ENCODE measurements at regions not wholly inside any gene's neighbourhood (a gene's known extent, or its start where the extent isn't known, plus 50 kb on each side); places are given as distances from the start of the nearest gene placed in this dataset.

DNA sequence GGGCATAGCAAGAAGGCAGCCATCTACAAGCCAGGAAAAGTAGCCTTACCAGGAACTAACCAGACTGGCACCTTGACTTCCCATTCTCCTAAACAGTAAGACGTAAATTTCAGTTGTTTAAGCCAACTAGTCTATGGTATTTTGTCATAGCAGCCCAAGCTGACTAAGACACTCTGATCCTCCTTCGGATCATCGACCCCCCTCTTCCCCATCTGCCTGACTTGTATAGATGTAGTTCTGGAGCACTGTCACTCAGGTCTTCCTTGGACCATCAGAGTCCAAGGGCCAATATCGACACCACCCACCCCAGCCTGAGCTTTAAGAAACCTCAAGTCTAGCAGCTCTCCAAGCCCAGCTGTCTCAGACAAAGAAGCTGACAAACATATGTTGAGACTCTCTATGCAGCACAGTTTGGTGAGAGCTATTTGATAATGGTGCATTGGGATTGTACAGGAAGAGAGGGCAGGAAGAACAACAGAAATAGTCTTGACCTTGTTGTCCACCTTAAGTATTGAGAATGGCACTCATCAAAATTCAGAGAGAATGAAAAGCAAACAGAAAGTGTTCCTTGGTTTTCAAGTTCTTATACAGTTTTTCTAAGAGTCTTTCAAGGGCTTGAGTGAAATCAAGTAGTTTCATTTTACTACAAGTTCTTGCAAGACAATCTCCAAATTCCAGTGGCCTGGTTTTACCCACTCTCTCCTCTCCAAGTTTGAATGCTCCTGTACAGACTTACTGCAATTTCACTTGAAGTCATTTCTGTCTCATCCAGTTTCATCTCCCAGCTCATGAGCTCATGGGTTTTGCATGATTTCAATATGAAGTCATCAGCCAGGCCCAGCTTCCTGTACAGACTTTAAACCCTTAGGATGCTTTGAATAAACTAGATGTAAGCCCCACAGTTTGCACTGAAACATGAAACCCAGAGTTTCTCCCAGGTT lies 122.3 kb upstream of the RAI14 start:
- DNase-seq (ENCODE audit: low spot score), result no peak

DNA sequence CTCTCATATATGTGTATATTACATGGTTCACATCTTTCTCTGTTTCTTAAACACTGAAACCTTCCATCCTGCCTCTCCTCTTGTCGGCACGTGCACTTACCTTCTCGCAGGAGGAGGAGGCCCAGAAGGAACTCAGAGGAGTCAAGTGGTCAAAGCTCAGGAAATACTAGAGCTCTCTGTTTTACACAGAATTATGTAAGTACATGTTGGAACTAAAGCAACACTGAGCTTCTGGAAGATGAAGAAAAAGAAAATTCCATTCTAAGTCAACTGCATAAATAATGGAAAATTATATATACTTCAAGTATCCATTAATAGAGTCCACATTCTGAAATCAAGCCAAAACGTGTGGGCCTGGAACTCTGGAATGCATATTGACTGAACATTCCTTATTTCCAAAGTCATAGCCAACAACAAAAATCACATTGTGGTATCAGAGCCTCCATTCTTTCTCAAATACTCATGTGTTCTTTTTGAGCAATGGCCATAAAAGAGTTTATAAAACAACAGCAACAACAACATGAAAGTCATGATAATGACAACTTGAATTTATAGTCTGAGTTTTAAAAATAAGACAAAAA lies 121.5 kb upstream of the RAI14 start:
- peak; percentile 65 for DNase-seq (ENCODE audit: low spot score)

DNA sequence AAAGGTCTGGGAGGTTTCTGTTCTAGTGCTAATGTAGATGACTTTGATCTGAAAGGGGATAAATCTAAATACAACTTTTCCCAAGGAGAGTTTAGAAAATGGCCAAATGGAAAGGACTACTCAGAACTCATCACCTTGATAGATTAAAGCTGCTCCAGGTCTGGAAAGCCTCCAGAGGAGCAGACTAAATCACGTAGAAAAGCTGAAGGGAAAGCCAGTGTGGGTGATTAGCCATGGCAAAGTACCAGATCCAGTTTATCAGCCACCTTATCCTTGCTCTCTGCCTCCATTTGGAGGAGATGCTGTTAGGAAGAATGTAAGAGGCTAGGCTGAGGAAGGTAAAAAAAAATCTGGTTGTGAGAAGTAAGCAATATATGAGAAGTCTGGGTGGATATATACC lies 120.7 kb upstream of the RAI14 start:
- DNase-seq (ENCODE audit: low spot score), result no peak

DNA sequence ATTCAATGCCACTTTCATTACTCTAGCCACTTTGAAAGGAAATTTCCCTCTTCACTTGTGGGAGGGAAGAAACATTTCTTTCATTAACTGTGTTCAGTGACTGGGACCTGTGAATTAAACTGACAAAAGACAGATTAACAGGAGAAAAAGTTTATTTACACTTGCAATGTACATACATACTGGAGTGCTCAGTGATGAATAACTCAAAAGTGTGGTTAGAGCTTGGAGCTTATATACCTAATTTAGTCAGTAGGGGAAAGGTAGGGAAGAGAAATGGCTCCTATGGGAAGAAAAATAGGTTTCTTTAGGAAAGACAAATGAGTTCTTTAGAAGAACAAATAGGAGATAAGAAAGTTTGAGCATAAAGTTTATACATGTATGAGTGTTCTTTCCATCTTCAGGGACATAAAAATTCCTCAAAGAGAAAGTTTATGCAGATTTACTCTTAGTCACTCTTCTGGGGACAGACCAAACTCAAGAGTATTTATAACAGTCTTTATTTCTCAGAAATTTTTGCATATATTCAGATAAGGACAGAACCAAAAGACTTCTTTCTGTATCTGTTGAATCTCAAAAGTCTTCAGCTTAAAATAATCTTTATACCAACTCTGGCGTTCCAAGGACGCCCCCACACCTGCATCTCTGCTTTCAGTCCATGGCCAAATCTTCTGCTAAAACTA lies 120.0 kb upstream of the RAI14 start:
- no peak for DNase-seq (ENCODE audit: low spot score)

DNA sequence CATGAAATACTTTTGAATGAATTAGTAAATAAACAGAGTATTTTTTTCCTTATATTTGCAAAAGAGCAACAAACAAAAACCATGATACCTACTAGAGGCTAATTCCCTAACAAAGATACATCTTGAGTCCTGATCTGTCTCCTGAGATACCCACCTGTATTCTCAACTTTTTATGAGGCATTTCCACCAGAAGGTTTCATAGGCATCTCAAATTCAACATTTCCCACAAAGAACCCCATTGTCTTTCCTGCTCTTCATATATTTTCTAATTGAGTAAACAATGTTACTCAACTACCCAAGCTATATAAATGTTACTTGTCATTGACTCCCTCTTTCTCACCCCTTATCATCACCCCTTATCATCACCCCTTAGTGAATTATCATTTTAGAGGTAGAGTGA lies 119.4 kb upstream of the RAI14 start:
- no peak for DNase-seq (ENCODE audit: low spot score)

DNA sequence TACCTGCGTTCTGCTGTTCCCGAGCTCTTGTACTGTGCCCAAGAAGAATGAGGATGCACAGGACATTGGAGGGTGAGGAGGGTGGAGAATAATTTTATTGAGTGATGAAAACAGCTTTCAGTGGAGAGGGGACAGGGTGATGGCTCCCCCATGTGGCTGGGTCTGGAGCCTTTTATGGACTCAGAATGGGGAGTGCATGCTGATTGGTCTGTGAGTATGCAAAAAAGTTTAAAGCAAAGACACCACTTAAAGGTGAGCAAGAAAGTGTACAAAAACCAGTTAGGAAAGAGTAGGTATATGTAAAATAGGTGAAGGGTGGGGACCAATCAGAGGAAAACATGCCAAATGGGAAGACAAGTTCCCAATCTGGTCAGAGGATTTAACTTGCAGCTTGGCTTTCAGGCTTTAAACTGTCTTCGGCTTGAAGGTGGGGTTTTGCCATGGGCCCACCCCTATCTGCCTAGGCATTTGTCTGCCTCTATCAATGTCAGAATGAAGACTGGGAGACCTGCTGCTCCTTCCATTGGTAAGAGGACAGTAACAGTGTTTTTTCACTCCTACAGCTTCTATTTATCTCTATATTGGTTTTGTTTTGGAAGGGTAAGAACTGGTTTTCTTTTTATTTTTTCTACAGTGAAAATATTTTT lies 118.0 kb upstream of the RAI14 start:
- DNase-seq (ENCODE audit: low spot score), result no peak

DNA sequence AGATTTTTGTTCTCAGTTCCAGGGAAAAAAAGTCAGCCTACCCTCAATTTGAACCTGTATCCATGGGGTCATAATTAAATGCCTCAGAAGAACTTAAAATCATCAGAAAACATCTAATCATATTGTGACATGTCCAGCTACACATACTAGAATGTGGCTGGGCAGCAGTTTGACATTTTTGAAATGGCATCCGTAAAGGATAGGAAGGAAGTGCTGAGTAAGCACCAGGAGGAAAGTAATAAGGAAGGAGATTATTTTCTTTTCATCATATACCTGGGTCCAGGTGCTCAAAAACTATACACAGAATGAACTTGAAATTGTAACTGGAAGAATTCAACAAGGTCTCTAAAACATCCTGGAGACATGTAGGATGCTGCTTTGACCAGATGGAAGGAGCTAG lies 116.9 kb upstream of the RAI14 start:
- no peak for DNase-seq (ENCODE audit: low spot score)

DNA sequence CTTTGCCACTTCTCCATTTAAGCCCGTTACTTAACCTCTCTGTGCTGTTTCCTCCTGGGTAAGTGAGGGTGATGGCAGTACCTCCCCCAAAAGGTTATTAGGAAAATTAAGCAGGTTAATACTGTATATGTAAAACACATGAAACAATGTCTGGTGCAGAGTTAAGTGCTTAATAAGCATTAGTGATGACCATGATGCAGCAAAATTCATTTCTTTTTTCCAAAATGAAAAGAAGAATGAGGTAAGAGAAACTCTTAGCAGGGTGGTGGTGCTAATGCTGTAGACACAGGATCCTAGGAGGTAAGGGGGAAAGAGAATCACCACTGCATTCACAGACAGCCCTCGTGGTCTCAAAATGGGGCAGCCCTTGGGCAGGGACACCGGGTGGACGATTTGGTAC lies 115.1 kb upstream of the RAI14 start:
- DNase-seq (ENCODE audit: low spot score), result no peak

DNA sequence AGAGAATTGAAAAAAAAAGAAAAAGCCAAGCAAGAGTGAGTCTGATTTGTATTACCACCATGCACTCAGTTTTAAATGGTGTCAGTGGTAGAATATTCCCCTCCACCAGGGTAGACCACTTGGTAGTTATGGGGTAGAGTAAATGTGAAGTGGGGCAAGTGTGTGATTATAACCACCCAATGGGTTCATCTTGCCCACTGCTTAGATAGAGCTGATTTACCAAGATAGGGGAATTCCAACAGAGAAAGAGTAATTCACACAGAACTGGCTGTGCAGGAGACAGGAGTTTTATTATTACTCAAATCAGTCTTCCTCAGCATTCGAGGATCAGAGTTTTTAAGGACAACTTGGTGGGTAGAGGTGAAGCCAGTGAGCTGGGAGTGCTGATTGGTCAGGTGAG lies 113.3 kb upstream of the RAI14 start:
- DNase-seq (ENCODE audit: low spot score), result no peak

DNA sequence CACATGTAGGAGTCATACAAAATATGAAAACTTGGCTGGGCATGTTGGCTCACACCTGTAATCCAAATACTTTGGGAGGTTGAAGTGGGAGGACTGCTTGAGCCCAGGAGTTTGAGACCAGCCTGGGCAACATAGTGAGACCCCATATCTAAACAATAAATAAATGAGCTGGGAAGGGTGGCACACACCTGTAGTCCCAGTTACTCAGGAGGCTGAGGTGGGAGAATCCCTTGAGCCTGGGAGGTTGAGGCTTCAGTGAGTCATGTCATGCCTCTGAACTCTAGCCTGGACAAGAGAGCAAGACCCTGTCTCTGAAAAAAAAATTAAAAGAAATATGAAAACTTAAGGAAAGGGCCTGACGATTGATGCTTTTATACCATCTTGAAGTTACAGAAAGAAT lies 112.4 kb upstream of the RAI14 start:
- DNase-seq (ENCODE audit: low spot score), result no peak

DNA sequence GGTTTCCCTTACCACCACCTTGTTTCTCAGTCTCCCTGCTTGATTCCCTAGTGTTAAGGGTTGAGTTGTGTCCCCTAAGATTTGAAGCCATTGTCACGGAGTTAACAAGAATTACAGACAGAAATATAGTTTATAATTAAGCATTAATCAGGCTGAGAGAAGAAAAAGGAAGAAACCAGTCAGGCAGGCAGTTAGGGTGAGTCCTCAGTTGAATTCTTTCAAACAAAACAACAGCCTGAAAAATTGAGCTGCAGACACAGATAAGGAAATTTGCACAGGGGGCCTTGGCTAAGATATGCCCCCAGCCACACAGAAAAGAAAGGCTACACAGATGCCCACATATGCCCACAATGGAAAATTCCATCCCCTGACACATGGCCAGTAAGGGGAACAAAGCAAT lies 111.7 kb upstream of the RAI14 start:
- no peak for DNase-seq (ENCODE audit: low spot score)

DNA sequence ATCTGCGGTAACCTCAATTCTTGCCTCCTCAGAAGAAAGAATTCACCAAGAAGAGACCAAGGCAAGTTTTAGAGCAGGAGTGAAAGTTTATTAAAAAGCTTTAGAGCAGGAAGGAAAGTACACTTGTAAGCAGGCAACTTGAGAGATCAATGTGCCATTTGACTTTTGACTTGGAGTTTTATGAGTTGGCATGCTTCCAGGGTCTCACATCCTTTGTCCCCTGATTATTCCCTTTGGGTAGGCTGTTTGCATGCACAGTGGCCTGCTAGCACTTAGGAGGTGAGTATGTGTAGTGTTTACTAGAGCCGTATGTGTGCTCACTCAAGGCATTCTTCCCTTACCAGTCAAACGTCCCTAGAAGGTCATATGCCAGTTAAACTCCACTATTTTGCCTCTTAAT lies 111.0 kb upstream of the RAI14 start:
- no peak for DNase-seq (ENCODE audit: low spot score)

DNA sequence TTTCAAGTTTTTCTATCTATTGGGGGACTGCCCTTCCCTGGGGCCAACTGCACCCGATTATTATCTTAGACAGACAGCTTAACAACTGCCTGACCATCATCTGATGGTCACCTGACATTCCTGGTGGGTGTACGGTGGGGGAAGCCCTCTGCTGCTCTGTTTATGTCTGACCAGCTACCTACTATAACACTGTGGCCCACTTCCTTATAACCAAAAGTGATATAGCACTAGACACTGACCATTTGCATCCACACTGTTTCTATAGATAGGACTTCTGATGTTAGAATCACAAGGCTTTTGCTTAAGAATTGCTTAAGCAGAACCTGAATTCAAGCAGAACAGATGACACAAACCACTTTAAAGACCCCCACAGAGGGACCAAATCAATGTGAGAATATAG lies 110.5 kb upstream of the RAI14 start:
- DNase-seq (ENCODE audit: low spot score), result no peak

DNA sequence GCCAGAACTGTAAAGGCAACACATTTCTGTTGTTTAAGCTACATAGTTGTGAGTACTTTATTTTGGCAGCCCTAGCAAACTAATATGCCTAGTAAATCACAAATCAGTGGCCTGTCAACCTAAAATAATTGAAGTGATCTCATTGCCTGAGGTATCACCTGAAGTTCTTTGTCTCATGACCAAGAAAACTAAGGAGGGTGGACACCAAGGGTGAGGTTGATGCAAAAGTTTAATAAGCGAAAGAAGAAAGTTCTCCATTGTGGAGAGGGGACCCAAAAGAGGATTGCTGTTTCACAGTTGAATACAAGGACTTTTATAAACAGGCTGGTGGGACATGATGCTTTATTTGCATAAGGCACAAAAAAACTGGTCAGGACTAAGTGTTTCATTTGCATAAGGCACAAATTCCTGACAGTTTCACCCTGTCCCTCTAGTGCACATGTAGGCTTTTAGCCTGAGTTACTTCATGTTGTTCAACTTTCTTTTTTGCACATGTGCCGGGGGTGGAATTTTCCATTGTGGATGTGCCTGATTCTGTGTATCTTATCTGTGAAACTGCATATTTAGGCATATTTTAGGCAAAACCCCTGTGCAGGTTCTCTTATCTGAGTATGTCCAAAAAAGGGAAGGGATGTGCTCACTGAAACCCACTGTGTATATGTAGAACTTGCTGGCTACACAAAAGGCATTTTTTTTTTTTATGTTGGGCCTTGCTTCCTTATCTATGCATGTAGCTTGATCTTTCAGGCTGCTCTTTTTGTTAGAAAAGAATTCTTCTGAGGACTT lies 108.6 kb upstream of the RAI14 start:
- DNase-seq (ENCODE audit: low spot score), result no peak

DNA sequence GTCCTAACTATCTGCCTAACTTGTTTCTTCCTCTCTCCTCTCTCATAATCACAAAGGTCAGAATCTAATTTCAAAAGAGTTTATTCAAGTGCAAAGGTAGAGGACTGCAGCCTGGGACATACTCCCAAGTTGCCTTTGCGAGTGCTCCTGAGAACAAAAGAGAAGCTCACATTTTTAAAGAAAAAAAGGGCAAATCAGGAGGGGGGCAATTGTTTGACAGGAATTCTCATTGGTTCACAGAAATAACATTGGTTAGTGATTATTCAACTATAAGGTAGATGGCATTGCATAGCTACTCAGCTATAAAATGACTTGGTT lies 108.1 kb upstream of the RAI14 start:
- DNase-seq (ENCODE audit: low spot score), result no peak

DNA sequence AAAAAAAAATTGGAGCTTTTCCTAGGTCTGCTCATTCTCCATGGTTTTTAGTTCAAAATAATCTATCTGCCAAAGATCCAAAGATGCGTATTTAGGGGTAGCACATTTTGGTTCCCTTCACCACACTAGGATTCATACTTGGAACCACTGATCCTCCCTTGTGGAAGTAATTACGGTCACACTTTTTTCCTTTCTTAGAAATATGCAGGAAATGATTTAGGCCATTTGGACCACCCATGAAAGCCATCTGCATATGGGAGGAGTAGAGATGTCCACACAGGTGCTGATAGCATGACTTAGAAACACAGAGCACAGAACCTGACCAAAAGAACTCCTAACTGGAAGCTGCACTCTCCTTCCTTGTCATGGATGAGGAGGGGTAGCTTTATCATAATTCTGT lies 105.9 kb upstream of the RAI14 start:
- no peak for DNase-seq (ENCODE audit: low spot score)

DNA sequence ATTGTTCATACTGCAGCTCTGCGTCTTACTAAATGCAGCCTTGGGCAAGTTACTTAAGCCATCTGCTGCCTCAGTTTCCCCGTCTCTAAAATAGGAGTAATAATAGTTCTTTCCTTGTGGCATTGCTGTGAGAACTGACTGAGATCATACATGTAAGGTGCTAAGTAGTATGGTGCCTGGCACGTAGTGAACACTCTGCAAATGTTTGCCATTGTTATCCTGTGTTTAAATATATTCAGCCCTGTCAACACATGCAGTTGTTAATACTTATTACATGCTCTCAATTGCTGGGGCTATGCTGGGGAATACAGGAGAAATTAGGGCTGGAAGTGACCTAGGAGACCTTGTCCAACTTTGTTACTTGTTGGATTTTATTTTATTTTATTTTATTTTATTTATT lies 105.2 kb upstream of the RAI14 start:
- DNase-seq (ENCODE audit: low spot score), result no peak

DNA sequence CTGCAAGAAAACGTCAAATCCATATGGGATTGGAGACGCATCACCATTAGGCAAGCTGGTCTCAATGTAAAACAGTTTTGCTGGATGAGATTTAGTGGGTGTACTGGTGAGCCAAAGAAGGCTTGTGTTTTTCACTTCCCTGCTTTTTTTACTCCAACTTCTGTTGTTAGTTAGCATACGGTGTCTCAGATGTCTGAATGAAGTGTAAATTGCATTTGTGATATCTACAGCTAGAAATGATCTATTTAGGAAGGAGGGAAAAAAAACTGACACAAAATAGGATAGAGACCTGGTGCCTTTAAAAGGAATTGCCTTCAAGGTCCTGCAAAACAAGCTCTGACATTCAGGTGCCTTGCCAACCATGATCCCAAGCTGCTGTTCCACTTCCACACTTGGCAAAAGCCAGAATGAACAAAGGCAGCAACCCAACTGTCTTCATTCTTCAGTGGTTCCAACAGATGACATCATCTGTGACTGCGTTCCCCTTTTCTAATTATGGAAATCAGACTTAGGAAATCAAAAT lies 104.2 kb upstream of the RAI14 start:
- DNase-seq (ENCODE audit: low spot score), result no peak

DNA sequence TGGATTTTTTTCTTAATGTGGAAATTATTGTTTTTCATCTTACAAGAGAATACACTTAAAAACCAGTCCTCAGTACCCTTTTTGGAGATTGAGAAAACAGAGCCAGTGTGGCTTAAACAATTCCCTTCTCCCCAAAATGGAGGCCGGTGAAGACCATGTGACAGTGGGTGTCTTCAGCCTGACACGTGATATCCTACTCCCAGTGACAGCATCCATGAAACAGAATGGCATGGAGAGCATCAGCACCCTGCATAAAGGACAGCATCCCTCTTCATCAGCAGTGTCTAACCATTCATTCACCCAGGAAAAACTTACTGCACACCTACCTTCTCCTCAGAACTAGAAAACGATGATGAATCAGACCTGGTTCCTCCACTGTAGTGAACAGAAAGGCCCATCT lies 103.4 kb upstream of the RAI14 start:
- DNase-seq (ENCODE audit: low spot score), result no peak

DNA sequence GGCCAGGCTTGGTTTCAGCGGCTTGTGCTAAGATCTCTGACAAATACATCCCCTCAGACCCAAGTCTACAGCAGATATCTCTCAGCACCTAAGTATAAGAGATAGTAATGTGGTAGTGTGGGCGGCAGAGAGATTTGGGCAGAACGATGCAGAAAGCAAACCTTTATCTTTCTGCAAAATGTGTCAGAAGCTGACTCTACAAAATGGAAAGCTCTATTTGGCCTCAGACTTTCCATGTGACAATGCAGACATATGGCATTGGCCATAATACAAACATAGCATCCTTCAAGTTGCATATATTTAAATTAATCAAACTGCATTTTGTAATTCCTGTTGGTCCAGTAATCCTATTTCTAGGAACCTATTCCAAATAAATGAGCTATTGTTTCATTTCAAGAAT lies 102.5 kb upstream of the RAI14 start:
- no peak for DNase-seq (ENCODE audit: low spot score)

DNA sequence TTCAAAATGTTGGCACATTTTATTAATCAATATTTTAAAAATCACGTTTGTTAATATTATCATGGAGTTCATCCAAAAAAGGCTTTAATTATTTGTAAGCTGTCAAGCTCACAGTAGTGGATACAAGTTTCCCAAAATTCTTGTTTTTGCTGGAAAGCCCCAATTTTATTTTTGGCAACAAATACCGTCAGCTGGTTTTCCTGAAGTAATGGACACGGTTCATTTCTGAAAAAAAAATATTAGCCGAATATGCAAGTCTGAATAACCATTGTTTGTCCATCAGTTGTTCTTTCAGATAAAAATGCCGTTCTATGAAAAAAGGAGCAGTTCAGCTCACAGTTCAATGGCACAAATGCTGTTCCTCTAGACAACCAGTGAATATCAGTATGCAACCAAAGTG lies 101.5 kb upstream of the RAI14 start:
- no peak for DNase-seq (ENCODE audit: low spot score)
